ENCODE measurements at regions not wholly inside any gene's neighbourhood (a gene's known extent, or its start where the extent isn't known, plus 50 kb on each side); places are given as distances from the start of the nearest gene placed in this dataset.

DNA sequence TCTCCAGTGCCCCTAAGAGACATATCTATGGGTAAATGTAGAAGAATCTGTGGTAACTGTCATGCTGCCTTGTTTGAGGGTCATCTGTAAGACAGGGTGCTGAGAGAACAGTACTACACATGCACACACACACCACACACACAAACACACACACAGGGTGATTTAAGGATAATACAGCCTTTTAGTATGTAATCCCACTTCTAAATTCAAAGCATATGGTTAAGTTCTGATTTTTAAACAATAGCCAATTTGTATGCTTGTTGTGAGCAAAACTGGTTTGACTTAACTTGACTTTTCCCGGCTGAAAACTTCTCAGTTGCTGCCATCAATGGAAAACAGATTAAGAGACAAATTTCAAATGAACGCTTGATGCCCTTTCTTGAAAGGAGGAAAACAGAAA is 241.8 kb downstream of the ADGRG6 start:
- Histone ChIP-seq H3K36me3 (replicated peaks in 1 of 2; ENCODE audit: control insufficient read depth in 1 of 2, insufficient read depth in 2 of 2, low read length in 2 of 2) (no peaks in the 10 kb centered on the region), H3K4me3 (replicated peaks in 1 of 3; ENCODE audit: low read depth in 2 of 3, low read length in 3 of 3) (no peak overlapping the region), H3K4me1 (ENCODE audit: control insufficient read depth in 1 of 2, insufficient read depth in 2 of 2, low read length in 2 of 2) (no peaks in the 10 kb centered on the region), H3K27ac (ENCODE audit: low read depth in 1 of 2, low read length in 2 of 2) (no peak overlapping the region), H3K9ac (ENCODE audit: insufficient read depth, low read length, poor library complexity, severe bottlenecking) (no peak overlapping the region), H3K27me3 (ENCODE audit: control insufficient read depth in 2 of 2, insufficient read depth in 2 of 2, low read length in 2 of 2) (no peaks in the 10 kb centered on the region), H2AFZ (ENCODE audit: insufficient read depth, low read depth, low read length, poor library complexity, severe bottlenecking) (no peak overlapping the region), H3K4me2 (replicated peaks; ENCODE audit: extremely low read depth, low read length, poor library complexity, severe bottlenecking) (no peak overlapping the region), H3K79me2 (ENCODE audit: insufficient read depth, low read length) (no peaks in the 10 kb centered on the region), H4K20me1 (ENCODE audit: insufficient read depth, low read length) (no peaks in the 10 kb centered on the region), H3K9me3 (replicated peaks in 1 of 2; ENCODE audit: control insufficient read depth in 1 of 2, insufficient read depth in 1 of 2, low read length in 2 of 2) (peaks cover 0 to 4% of the 10 kb centered on the region in 2 donors)
- Mint-ChIP-seq H3K36me3 (no peaks in the 10 kb centered on the region), H3K9me3 (peaks cover 0 to 9% (median 0%) of the 10 kb centered on the region in 7 donors), H3K4me1 (no peaks in the 10 kb centered on the region), H3K27ac (no peak overlapping the region), H3K27me3 (ENCODE audit: low read depth in 3 of 3) (no peaks in the 10 kb centered on the region), H3K4me3 (no peak overlapping the region)
- intact Hi-C loops (cut with micrococcal nuclease), result no loop called here
- TF ChIP-seq, protein P1, sequence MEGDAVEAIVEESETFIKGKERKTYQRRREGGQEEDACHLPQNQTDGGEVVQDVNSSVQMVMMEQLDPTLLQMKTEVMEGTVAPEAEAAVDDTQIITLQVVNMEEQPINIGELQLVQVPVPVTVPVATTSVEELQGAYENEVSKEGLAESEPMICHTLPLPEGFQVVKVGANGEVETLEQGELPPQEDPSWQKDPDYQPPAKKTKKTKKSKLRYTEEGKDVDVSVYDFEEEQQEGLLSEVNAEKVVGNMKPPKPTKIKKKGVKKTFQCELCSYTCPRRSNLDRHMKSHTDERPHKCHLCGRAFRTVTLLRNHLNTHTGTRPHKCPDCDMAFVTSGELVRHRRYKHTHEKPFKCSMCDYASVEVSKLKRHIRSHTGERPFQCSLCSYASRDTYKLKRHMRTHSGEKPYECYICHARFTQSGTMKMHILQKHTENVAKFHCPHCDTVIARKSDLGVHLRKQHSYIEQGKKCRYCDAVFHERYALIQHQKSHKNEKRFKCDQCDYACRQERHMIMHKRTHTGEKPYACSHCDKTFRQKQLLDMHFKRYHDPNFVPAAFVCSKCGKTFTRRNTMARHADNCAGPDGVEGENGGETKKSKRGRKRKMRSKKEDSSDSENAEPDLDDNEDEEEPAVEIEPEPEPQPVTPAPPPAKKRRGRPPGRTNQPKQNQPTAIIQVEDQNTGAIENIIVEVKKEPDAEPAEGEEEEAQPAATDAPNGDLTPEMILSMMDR (IDR thresholded peaks at IDR 0.05), result no peak
- DNase-seq, result no peak
- 100% methylated on average over 1 of the region's 2 CpGs for WGBS (ENCODE audit: insufficient coverage)

- no peaks in the 10 kb centered on the region for H4K20me1 ChIP-seq (ENCODE audit: insufficient read depth, low read length)
- no peak for DNase-seq
- H3K27ac Mint-ChIP-seq, result no peak overlapping the region
- TF ChIP-seq, protein P1 (IDR thresholded peaks at IDR 0.05), result no peak
- H3K27ac ChIP-seq (ENCODE audit: low read depth in 1 of 2, low read length in 2 of 2), result no peak overlapping the region
- H3K4me3 Mint-ChIP-seq, result no peak overlapping the region
- H3K36me3 ChIP-seq (replicated peaks in 1 of 2; ENCODE audit: control insufficient read depth in 1 of 2, insufficient read depth in 2 of 2, low read length in 2 of 2), result no peaks in the 10 kb centered on the region
- peaks cover 0 to 6% (median 0%) of the 10 kb centered on the region in 7 donors for H3K9me3 Mint-ChIP-seq
- H3K4me2 ChIP-seq (replicated peaks; ENCODE audit: extremely low read depth, low read length, poor library complexity, severe bottlenecking), result no peak overlapping the region
- H3K27me3 ChIP-seq (ENCODE audit: control insufficient read depth in 2 of 2, insufficient read depth in 2 of 2, low read length in 2 of 2), result no peaks in the 10 kb centered on the region
- H3K9me3 ChIP-seq (replicated peaks in 1 of 2; ENCODE audit: control insufficient read depth in 1 of 2, insufficient read depth in 1 of 2, low read length in 2 of 2), result peaks cover 0 to 4% of the 10 kb centered on the region in 2 donors
- H3K4me3 ChIP-seq (replicated peaks in 1 of 3; ENCODE audit: low read depth in 2 of 3, low read length in 3 of 3), result no peak overlapping the region
- H3K9ac ChIP-seq (ENCODE audit: insufficient read depth, low read length, poor library complexity, severe bottlenecking), result no peak overlapping the region
- no peaks in the 10 kb centered on the region for H3K36me3 Mint-ChIP-seq
- intact Hi-C loops (cut with micrococcal nuclease), result no loop called here
- H2AFZ ChIP-seq (ENCODE audit: insufficient read depth, low read depth, low read length, poor library complexity, severe bottlenecking), result no peak overlapping the region
- no peaks in the 10 kb centered on the region for H3K4me1 Mint-ChIP-seq
- H3K79me2 ChIP-seq (ENCODE audit: insufficient read depth, low read length), result no peaks in the 10 kb centered on the region
- no peaks in the 10 kb centered on the region for H3K27me3 Mint-ChIP-seq (ENCODE audit: low read depth in 3 of 3)
- H3K4me1 ChIP-seq (ENCODE audit: control insufficient read depth in 1 of 2, insufficient read depth in 2 of 2, low read length in 2 of 2), result no peaks in the 10 kb centered on the region
Observed at GRCh38 chr6:142544199-142544838, 242.5 kb downstream of the ADGRG6 start.

Measured in CD14-positive monocyte (primary cell).